OCI-LY1 (cell line): ENCODE measurements at regions not wholly inside any gene's neighbourhood (a gene's known extent, or its start where the extent isn't known, plus 50 kb on each side); places are given as distances from the start of the nearest gene placed in this dataset.
"Not testable (repeated sequence)": the region's sequence is repeated elsewhere in the genome, so short reads cannot be mapped to it uniquely, and the experiment has no call there.

Source experiments
- H2AFZ ChIP-seq: fragments of 200-600 bp; sonication (generic), shearing (Covaris generic); 2 replicates; pipeline ENCODE4 v1.6.0; 2014; ENCODE audit warnings: antibody characterized with exemption, mild to moderate bottlenecking, low read length
- H3F3A ChIP-seq: fragments of 200-600 bp; sonication (generic), shearing (Covaris generic); 2 replicates; pipeline ENCODE4 v1.6.0; 2014; ENCODE audit warnings: mild to moderate bottlenecking, antibody characterized with exemption, low read length, moderate library complexity; ENCODE audit not compliant: insufficient read depth
- H3K27ac ChIP-seq: fragments of 200-600 bp; sonication (generic); 2 replicates; pipeline ENCODE4 v1.5.1; 2014; ENCODE audit warnings: low read length, mixed run types, mild to moderate bottlenecking, low read depth; ENCODE audit not compliant: poor library complexity, severe bottlenecking
- H3K27me3 ChIP-seq: fragments of 200-600 bp; sonication (generic); 2 replicates; pipeline ENCODE4 v1.6.0; 2014; ENCODE audit warnings: antibody characterized with exemption, mild to moderate bottlenecking, low read length, moderate library complexity; ENCODE audit not compliant: insufficient read depth
- H3K36me3 ChIP-seq: fragments of 200-600 bp; sonication (generic); 2 replicates; pipeline ENCODE4 v1.6.1; 2014; ENCODE audit warnings: mild to moderate bottlenecking, antibody characterized with exemption, low read length, moderate library complexity, mixed read lengths; ENCODE audit not compliant: insufficient read depth
- H3K4me1 ChIP-seq: fragments of 200-600 bp; sonication (generic); 2 replicates; pipeline ENCODE4 v1.5.1; 2014; ENCODE audit warnings: mild to moderate bottlenecking, low read length, moderate library complexity; ENCODE audit not compliant: insufficient read depth, severe bottlenecking
- H3K4me2 ChIP-seq: fragments of 200-600 bp; sonication (generic), shearing (Covaris generic); 2 replicates; pipeline ENCODE4 v1.6.1; 2014; ENCODE audit warnings: low read length
- H3K4me3 ChIP-seq: fragments of 200-600 bp; sonication (generic); 2 replicates; pipeline ENCODE4 v1.5.1; 2014; ENCODE audit warnings: low read length, low read depth, mild to moderate bottlenecking, mixed read lengths; ENCODE audit not compliant: poor library complexity, severe bottlenecking
- H3K79me2 ChIP-seq: fragments of 200-600 bp; shearing (Covaris generic); 2 replicates; pipeline ENCODE4 v1.6.1; 2016; ENCODE audit warnings: mixed run types, low read length, mixed read lengths; ENCODE audit not compliant: insufficient read depth
- H3K9ac ChIP-seq: fragments of 200-600 bp; sonication (generic), shearing (Covaris generic); 2 replicates; pipeline ENCODE4 v1.6.1; 2014; ENCODE audit warnings: mild to moderate bottlenecking, low read length, mixed read lengths
- H3K9me2 ChIP-seq: fragments of 200-600 bp; sonication (generic), shearing (Covaris generic); 2 replicates; pipeline ENCODE4 v1.6.1; 2014; ENCODE audit warnings: low read depth, mild to moderate bottlenecking, low read length, mixed read lengths
- H3K9me3 ChIP-seq: fragments of 200-600 bp; shearing (Covaris generic); 2 replicates; pipeline ENCODE4 v1.6.1; 2014; ENCODE audit warnings: low read length, mixed read lengths
- H4K20me1 ChIP-seq: fragments of 200-600 bp; sonication (generic), shearing (Covaris generic); 2 replicates; pipeline ENCODE4 v1.6.0; 2016; ENCODE audit warnings: mild to moderate bottlenecking, low read length; ENCODE audit not compliant: insufficient read depth
- EZH2 ChIP-seq: fragments of 200-600 bp; sonication (generic), shearing (Covaris generic); IDR thresholded peaks from 2 replicates; pipeline ENCODE4 v1.8.0; 2017; ENCODE audit warnings: borderline replicate concordance, mixed run types, mild to moderate bottlenecking, antibody characterized with exemption, low read length, moderate library complexity, mixed read lengths
- TF ChIP-seq, protein P1 (sequence below): fragments of 200-600 bp; sonication (generic), shearing (Covaris generic); IDR thresholded peaks from 2 replicates; pipeline ENCODE4 v1.5.1; 2017; ENCODE audit warnings: mild to moderate bottlenecking, antibody characterized with exemption, low read length, moderate library complexity, mixed read lengths

DNA sequence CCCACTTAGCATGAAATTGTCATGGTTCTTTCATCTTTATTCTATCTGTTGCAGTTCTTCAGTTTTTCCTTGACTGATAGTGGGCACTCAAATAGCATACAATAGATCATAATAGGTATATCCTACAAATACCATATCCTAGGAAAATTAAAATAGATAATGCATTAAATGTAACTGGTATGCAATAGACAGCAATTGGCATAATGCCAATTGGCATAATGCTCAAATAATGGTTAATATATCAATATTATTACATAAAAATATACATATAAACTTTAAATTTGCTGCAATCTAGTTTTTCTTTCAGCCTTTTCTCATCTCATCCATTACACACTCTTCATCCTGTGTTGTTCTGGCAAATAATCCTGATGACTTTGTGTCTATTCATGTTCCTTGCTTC is 814.6 kb upstream of the TMPRSS15 start:
- no peak overlapping the region for H2AFZ ChIP-seq

DNA sequence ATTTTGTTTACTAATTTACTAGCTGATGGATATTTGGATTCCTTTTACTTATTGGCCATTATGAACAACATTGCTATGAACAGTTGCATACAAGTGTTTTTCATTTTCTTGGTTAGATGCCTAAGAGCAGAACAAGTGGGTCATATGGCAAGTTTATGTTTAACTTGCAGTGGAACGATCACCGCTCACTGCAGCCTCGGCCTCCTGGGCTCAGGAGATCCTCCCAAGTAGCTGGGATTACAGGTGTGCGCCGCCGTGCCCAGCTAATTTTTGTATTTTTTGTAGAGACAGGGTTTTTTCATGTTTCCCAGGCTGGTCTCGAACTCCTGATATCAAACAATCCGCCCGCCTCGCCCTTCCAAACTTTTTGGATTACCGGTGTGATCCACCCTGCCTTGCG is 820.5 kb upstream of the TMPRSS15 start:
- Histone ChIP-seq H3K4me2 (no peak overlapping the region), H4K20me1 (no peaks in the 10 kb centered on the region), H3K4me1 (no peaks in the 10 kb centered on the region), H3K9me3 (no peaks in the 10 kb centered on the region), H3K9ac (no peak overlapping the region), H3K4me3 (no peak overlapping the region), H3F3A (no peaks in the 10 kb centered on the region), H2AFZ (no peak overlapping the region), H3K9me2 (no peaks in the 10 kb centered on the region), H3K27me3 (no peaks in the 10 kb centered on the region), H3K27ac (no peak overlapping the region), H3K36me3 (no peaks in the 10 kb centered on the region), H3K79me2 (no peaks in the 10 kb centered on the region)
- no peak for TF ChIP-seq EZH2
- TF ChIP-seq, protein P1, sequence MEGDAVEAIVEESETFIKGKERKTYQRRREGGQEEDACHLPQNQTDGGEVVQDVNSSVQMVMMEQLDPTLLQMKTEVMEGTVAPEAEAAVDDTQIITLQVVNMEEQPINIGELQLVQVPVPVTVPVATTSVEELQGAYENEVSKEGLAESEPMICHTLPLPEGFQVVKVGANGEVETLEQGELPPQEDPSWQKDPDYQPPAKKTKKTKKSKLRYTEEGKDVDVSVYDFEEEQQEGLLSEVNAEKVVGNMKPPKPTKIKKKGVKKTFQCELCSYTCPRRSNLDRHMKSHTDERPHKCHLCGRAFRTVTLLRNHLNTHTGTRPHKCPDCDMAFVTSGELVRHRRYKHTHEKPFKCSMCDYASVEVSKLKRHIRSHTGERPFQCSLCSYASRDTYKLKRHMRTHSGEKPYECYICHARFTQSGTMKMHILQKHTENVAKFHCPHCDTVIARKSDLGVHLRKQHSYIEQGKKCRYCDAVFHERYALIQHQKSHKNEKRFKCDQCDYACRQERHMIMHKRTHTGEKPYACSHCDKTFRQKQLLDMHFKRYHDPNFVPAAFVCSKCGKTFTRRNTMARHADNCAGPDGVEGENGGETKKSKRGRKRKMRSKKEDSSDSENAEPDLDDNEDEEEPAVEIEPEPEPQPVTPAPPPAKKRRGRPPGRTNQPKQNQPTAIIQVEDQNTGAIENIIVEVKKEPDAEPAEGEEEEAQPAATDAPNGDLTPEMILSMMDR: no peak

More for the DNA sequence above, 814.6 kb upstream of the TMPRSS15 start:
- H3K79me2 ChIP-seq: no peaks in the 10 kb centered on the region
- no peaks in the 10 kb centered on the region for H3K9me2 ChIP-seq
- no peaks in the 10 kb centered on the region for H3K4me1 ChIP-seq
- no peak overlapping the region for H3K4me2 ChIP-seq
- H3K36me3 ChIP-seq: no peaks in the 10 kb centered on the region
- H3K4me3 ChIP-seq: no peak overlapping the region
- H3F3A ChIP-seq: no peaks in the 10 kb centered on the region
- no peak overlapping the region for H3K9ac ChIP-seq
- H3K27me3 ChIP-seq: no peaks in the 10 kb centered on the region
- no peak overlapping the region for H3K27ac ChIP-seq
- TF ChIP-seq, protein P1: no peak
- TF ChIP-seq EZH2: no peak
- H4K20me1 ChIP-seq: no peaks in the 10 kb centered on the region
- H3K9me3 ChIP-seq: no peaks in the 10 kb centered on the region

DNA sequence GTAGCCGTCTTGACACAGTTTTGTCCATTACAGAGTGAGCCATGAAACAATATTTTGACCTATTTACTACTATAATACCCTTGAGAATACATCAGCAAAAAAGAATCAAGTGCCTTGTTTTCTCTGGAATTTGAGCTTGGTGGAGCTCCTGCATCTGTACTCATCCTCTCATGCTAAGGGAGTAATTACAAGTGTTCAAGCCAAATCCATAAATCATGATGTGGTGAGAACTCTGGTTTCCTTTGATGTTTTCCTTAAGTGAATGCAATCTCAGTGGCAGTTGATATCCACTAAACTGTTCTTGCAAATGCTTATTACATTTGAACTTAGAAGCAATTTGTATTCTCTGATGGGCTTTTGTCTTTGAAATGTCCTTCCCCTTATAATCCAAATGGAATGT is 824.6 kb upstream of the TMPRSS15 start:
- Histone ChIP-seq H4K20me1 (no peaks in the 10 kb centered on the region), H3K79me2 (no peaks in the 10 kb centered on the region), H3K4me2 (no peak overlapping the region), H3K9me3 (no peaks in the 10 kb centered on the region), H3K9ac (no peak overlapping the region), H3K27ac (no peak overlapping the region), H3K27me3 (no peaks in the 10 kb centered on the region), H3K4me3 (no peak overlapping the region), H3K9me2 (no peaks in the 10 kb centered on the region), H2AFZ (no peak overlapping the region), H3F3A (no peaks in the 10 kb centered on the region), H3K4me1 (no peaks in the 10 kb centered on the region), H3K36me3 (no peaks in the 10 kb centered on the region)
- no peak for TF ChIP-seq EZH2
- TF ChIP-seq, protein P1: no peak

DNA sequence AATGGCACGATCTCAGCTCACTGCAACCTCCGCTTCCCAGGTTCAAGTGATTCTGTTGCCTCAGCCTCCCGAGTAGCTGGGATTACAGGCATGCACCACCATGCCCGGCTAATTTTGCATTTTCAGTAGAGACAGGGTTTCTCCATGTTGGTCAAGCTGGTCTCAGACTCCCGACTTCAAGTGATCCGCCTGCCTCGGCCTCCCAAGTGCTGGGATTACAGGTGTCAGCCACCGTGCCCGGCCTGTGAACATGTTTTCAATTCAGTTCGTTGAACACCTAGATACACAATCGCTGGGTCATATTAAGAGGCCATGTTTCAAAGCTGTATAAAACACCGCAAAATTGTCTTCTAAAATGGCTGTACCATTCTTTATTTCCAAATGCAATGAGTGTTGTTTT is 830.3 kb upstream of the TMPRSS15 start:
- not testable (repeated sequence) for H3K9me3 ChIP-seq, H4K20me1 ChIP-seq, H3K4me1 ChIP-seq, H3K9me2 ChIP-seq, H3K27me3 ChIP-seq, H3K36me3 ChIP-seq, H3K9ac ChIP-seq, H3K27ac ChIP-seq, H3K4me3 ChIP-seq, H2AFZ ChIP-seq, H3K4me2 ChIP-seq, H3K79me2 ChIP-seq, H3F3A ChIP-seq
